H1 (cell line): ENCODE measurements at regions not wholly inside any gene's neighbourhood (a gene's known extent, or its start where the extent isn't known, plus 50 kb on each side); places are given as distances from the start of the nearest gene placed in this dataset.

Source experiments
- CTCF ChIA-PET: fragments of 300-600 bp; sonication (Branson Sonifier 250); formaldehyde crosslinking; loops from one replicate; lab custom pipeline; 2021; ENCODE audit not compliant: partially characterized antibody; lab: Charles Lee
- POLR2A ChIA-PET: fragments of 300-600 bp; sonication (Branson Sonifier 250); formaldehyde crosslinking; loops from one replicate; lab custom pipeline; 2021; ENCODE audit warnings: inconsistent platforms; ENCODE audit not compliant: partially characterized antibody; lab: Charles Lee
- DNase-seq, 2 experiments: peaks; one replicate each; pipeline versions ENCODE4 v3.0.0 to v3.0.0-alpha.2; 2010 to 2022; ENCODE audit warnings: low spot score in 2 of 2, low read depth in 1 of 2, mixed read lengths in 1 of 2
- FAIRE-seq: peaks from 2 replicates; lab custom pipeline; 2011; peaks lifted over from hg19 to GRCh38; lab: Jason Lieb, UNC
- H2AFZ ChIP-seq: 2 replicates; pipeline ENCODE4 v1.8.1; 2012; ENCODE audit warnings: low read length, inconsistent platforms
- H2AK5ac ChIP-seq: 2 replicates; pipeline ENCODE4 v1.6.1; 2013; ENCODE audit warnings: low read depth, low read length
- H2BK120ac ChIP-seq: replicated peaks from 2 replicates; pipeline ENCODE3; 2013; ENCODE audit warnings: low read depth, low read length, inconsistent platforms
- H2BK12ac ChIP-seq: 2 replicates; pipeline ENCODE4 v1.6.1; 2013; ENCODE audit warnings: low read depth, low read length
- H2BK15ac ChIP-seq: 2 replicates; pipeline ENCODE4 v1.6.1; 2013; ENCODE audit warnings: low read length
- H2BK20ac ChIP-seq: 2 replicates; pipeline ENCODE4 v1.6.1; 2013; ENCODE audit warnings: low read length
- H2BK5ac ChIP-seq: 2 replicates; pipeline ENCODE4 v1.6.1; 2013; ENCODE audit warnings: low read depth, low read length
- H3K14ac ChIP-seq: 2 replicates; pipeline ENCODE4 v1.6.1; 2013; ENCODE audit warnings: inconsistent platforms; ENCODE audit not compliant: insufficient read length
- H3K18ac ChIP-seq: 2 replicates; pipeline ENCODE4 v1.6.1; 2013; ENCODE audit warnings: low read length; ENCODE audit errors: extremely low read depth
- H3K23ac ChIP-seq: 2 replicates; pipeline ENCODE4 v1.6.1; 2013; ENCODE audit warnings: inconsistent platforms; ENCODE audit not compliant: insufficient read length
- H3K23me2 ChIP-seq: 2 replicates; pipeline ENCODE4 v1.6.1; 2013; ENCODE audit warnings: low read depth, low read length
- H3K27ac ChIP-seq: 2 replicates; pipeline ENCODE4 v1.6.1; 2011; ENCODE audit warnings: low read depth, low read length, inconsistent platforms
- H3K27me3 ChIP-seq, 4 experiments: replicated peaks in 1 of 4; 1 replicate in 1 of 4; 2 replicates in 3 of 4; pipeline versions ENCODE4 v1.6.1 to v1.8.1; 2011 to 2013; ENCODE audit warnings: low read length in 3 of 4, mild to moderate bottlenecking in 3 of 4, inconsistent platforms in 2 of 4, mixed read lengths in 2 of 4, moderate library complexity in 1 of 4; ENCODE audit not compliant: control insufficient read depth in 3 of 4, insufficient read depth in 3 of 4; ENCODE audit errors: extremely low read depth in 1 of 4
- H3K36me3 ChIP-seq, 4 experiments: 2 replicates each; pipeline versions ENCODE4 v1.6.1 to v1.8.1; 2011 to 2013; ENCODE audit warnings: mild to moderate bottlenecking in 4 of 4, low read length in 3 of 4, moderate library complexity in 2 of 4, control low read depth in 1 of 4, inconsistent platforms in 1 of 4; ENCODE audit not compliant: insufficient read depth in 4 of 4, control insufficient read depth in 2 of 4
- H3K4ac ChIP-seq: replicated peaks from 2 replicates; pipeline ENCODE3; 2013; ENCODE audit warnings: low read length, low read depth, mixed read lengths, inconsistent platforms; ENCODE audit not compliant: insufficient read length
- H3K4me1 ChIP-seq, 4 experiments: replicated peaks in 1 of 4; 1 replicate in 1 of 4; 2 replicates in 3 of 4; pipeline versions ENCODE4 v1.6.1 to v1.8.1; 2011 to 2013; ENCODE audit warnings: low read length in 3 of 4, inconsistent platforms in 2 of 4, mixed read lengths in 1 of 4; ENCODE audit not compliant: insufficient read depth in 4 of 4, control insufficient read depth in 3 of 4
- H3K4me2 ChIP-seq, 2 experiments: 2 replicates each; pipeline versions ENCODE4 v1.6.1 to v1.8.1; 2011 to 2013; ENCODE audit warnings: low read depth in 2 of 2, low read length in 2 of 2, control low read depth in 1 of 2, inconsistent platforms in 1 of 2, mild to moderate bottlenecking in 1 of 2; ENCODE audit not compliant: insufficient read depth in 1 of 2
- H3K4me3 ChIP-seq, 4 experiments: fragments of 200-600, 300-600 bp in 1 of 4; sonication (generic), shearing (Covaris generic), sonication (Bioruptor Twin) in 1 of 4; 2 replicates each; pipeline versions ENCODE4 v1.5.1 to v1.8.1; 2011 to 2016; ENCODE audit warnings: low read length in 4 of 4, low read depth in 3 of 4, control low read depth in 2 of 4, inconsistent platforms in 2 of 4, mild to moderate bottlenecking in 2 of 4, mixed read lengths in 1 of 4, moderate library complexity in 1 of 4; ENCODE audit not compliant: insufficient read depth in 2 of 4; ENCODE audit errors: extremely low read depth in 1 of 4
- H3K56ac ChIP-seq: replicated peaks from 2 replicates; pipeline ENCODE3; 2013; ENCODE audit warnings: low read depth, mild to moderate bottlenecking, mixed read lengths, low read length, inconsistent platforms; ENCODE audit not compliant: insufficient read length
- H3K79me1 ChIP-seq: 2 replicates; pipeline ENCODE4 v1.6.1; 2013; ENCODE audit warnings: low read depth, low read length, control low read depth
- H3K79me2 ChIP-seq, 2 experiments: 2 replicates each; pipeline versions ENCODE4 v1.6.1 to v1.8.1; 2012 to 2013; ENCODE audit warnings: low read length in 2 of 2, mild to moderate bottlenecking in 2 of 2, inconsistent platforms in 1 of 2; ENCODE audit not compliant: insufficient read depth in 2 of 2, control insufficient read depth in 1 of 2
- H3K9ac ChIP-seq, 4 experiments: replicated peaks in 1 of 4; 1 replicate in 1 of 4; 2 replicates in 3 of 4; pipeline versions ENCODE4 v1.6.1 to v1.8.1; 2011 to 2013; ENCODE audit warnings: low read depth in 3 of 4, low read length in 3 of 4, control low read depth in 2 of 4, mild to moderate bottlenecking in 2 of 4, moderate library complexity in 2 of 4, inconsistent platforms in 1 of 4; ENCODE audit errors: extremely low read depth in 1 of 4
- H3K9me3 ChIP-seq, 2 experiments: 2 replicates each; pipeline versions ENCODE4 v1.6.1 to v1.8.1; 2012 to 2013; ENCODE audit warnings: mild to moderate bottlenecking in 2 of 2, moderate library complexity in 2 of 2, control low read depth in 1 of 2, inconsistent platforms in 1 of 2, low read depth in 1 of 2, low read length in 1 of 2, mixed read lengths in 1 of 2; ENCODE audit not compliant: insufficient read depth in 2 of 2
- H4K20me1 ChIP-seq, 2 experiments: replicated peaks in 1 of 2; 2 replicates each; pipeline versions ENCODE3 to v1.8.1; 2011 to 2013; ENCODE audit warnings: inconsistent platforms in 2 of 2, low read length in 2 of 2, mild to moderate bottlenecking in 1 of 2; ENCODE audit not compliant: insufficient read depth in 2 of 2, control insufficient read depth in 1 of 2
- H4K5ac ChIP-seq: 2 replicates; pipeline ENCODE4 v1.6.1; 2013; ENCODE audit warnings: low read length, low read depth, mixed read lengths, inconsistent platforms; ENCODE audit not compliant: insufficient read length
- H4K8ac ChIP-seq: 2 replicates; pipeline ENCODE4 v1.8.0; 2013; ENCODE audit warnings: mild to moderate bottlenecking, moderate library complexity, low read length, inconsistent platforms; ENCODE audit not compliant: insufficient read depth; ENCODE audit errors: extremely low read depth
- H4K91ac ChIP-seq: replicated peaks from 2 replicates; pipeline ENCODE3; 2013; ENCODE audit warnings: low read length, mixed read lengths, inconsistent platforms; ENCODE audit not compliant: insufficient read length
- FOSL1 ChIP-seq: IDR thresholded peaks from 2 replicates; pipeline ENCODE4 v1.6.1; 2011; ENCODE audit warnings: mild to moderate bottlenecking, low read depth, low read length, moderate library complexity; ENCODE audit not compliant: insufficient read depth
- TAF1 ChIP-seq: IDR thresholded peaks from 2 replicates; pipeline ENCODE4 v1.6.1; 2011; ENCODE audit warnings: mild to moderate bottlenecking, low read depth, low read length
- WGBS, 2 experiments: shearing (Covaris generic) in 1 of 2; methylation state at CpG; one replicate each; pipeline versions ENCODE4 v1.1.6 to v1.1.7; 2013 to 2015; ENCODE audit warnings: low lambda C conversion rate in 2 of 2, mixed read lengths in 2 of 2, inconsistent platforms in 1 of 2, low coverage in 1 of 2, missing lambda C conversion rate in 1 of 2; ENCODE audit not compliant: insufficient replicate concordance in 2 of 2, insufficient coverage in 1 of 2, insufficient read length in 1 of 2; ENCODE audit errors: extremely low coverage in 1 of 2, missing lambda C conversion rate in 1 of 2; 5-methylcytosine and 5-hydroxymethylcytosine counted together

DNA sequence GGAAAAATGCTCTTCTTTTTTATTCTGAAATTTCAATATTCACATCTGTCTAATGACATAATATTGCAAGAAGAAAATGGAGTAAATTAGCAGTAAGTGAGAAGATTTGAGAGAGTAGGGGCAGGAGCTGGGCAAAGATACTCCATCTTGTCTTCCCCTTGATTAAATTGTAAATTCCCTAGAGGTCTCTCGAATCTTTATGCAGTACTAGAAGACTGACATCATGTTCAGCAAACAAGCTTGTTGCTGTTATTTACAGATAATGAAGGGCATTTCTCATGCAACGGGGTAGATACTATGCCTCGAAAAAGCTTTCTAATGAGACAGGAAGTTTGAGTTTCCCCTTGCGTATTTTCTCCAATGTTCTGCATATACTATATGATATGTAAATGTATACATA lies 306.9 kb upstream of the PTCHD4 start:
- POLR2A ChIA-PET, result no interaction called here
- no peaks in the 10 kb centered on the region for H3K23me2 ChIP-seq
- 79% methylated on average over 4 of the region's 4 CpGs; no CpG with 5 or more reads in 1 of the 2 experiments for WGBS, 2 experiments
- TF ChIP-seq TAF1, result no peak
- TF ChIP-seq FOSL1, result no peak

More for the DNA sequence above, 306.9 kb upstream of the PTCHD4 start:
- Histone ChIP-seq H4K20me1 (no peaks in the 10 kb centered on the region), H3K56ac (no peak overlapping the region), H3K14ac (no peak overlapping the region), H4K91ac (no peak overlapping the region), H2AK5ac (no peak overlapping the region), H2AFZ (no peak overlapping the region), H4K8ac (no peak overlapping the region), H2BK15ac (no peak overlapping the region), H3K23ac (no peak overlapping the region), H3K9me3 (0 out of 4 replicates have a peak, but pooled peaks cover 0 to 4% of the 10 kb centered on the region in 2 experiments), H2BK5ac (no peak overlapping the region), H3K27me3 (peaks cover 0 to 1% (median 0%) of the 10 kb centered on the region in 4 experiments; a peak in 1 of 7 replicates), H3K79me1 (no peaks in the 10 kb centered on the region), H3K79me2 (no peaks in the 10 kb centered on the region), H3K4ac (no peak overlapping the region), H3K9ac (no peak overlapping the region), H3K27ac (no peak overlapping the region), H3K4me1 (no peaks in the 10 kb centered on the region), H2BK20ac (no peak overlapping the region), H3K36me3 (no peaks in the 10 kb centered on the region), H3K4me2 (no peak overlapping the region), H4K5ac (no peak overlapping the region), H3K18ac (no peak overlapping the region), H2BK12ac (no peak overlapping the region), H3K4me3 (no peak overlapping the region), H2BK120ac (no peak overlapping the region)
- FAIRE-seq, result no peak
- CTCF ChIA-PET, result interaction anchor here (0.6 to 2.3 kb wide), 3 partner anchors 11 to 15 kb away, joined by 3 to 7 read pairs (median 3); no protein-coding TSS in a partner anchor
- no peak for DNase-seq
